Mesendoderm (in vitro differentiated cells): ENCODE measurements at regions not wholly inside any gene's neighbourhood (a gene's known extent, or its start where the extent isn't known, plus 50 kb on each side); places are given as distances from the start of the nearest gene placed in this dataset.

Experiments
- DNase-seq: peaks from one replicate; pipeline ENCODE4 v3.0.0; 2013
- H2AK5ac ChIP-seq: 2 replicates; pipeline ENCODE4 v1.6.1; 2013; ENCODE audit warnings: low read length, inconsistent platforms
- H2BK120ac ChIP-seq: 2 replicates; pipeline ENCODE4 v1.6.1; 2013; ENCODE audit warnings: low read depth, mild to moderate bottlenecking, low read length, moderate library complexity, mixed read lengths
- H2BK15ac ChIP-seq: replicated peaks from 2 replicates; pipeline ENCODE4 v1.6.1; 2013; ENCODE audit warnings: low read depth, mild to moderate bottlenecking, moderate library complexity
- H2BK5ac ChIP-seq: 2 replicates; pipeline ENCODE4 v1.6.1; 2013; ENCODE audit warnings: low read length, inconsistent platforms
- H3K18ac ChIP-seq: 2 replicates; pipeline ENCODE4 v1.6.1; 2013; ENCODE audit warnings: mild to moderate bottlenecking, low read length, mixed read lengths
- H3K23ac ChIP-seq: one replicate; pipeline ENCODE4 v1.6.1; 2013; ENCODE audit warnings: low read length
- H3K27ac ChIP-seq: 2 replicates; pipeline ENCODE4 v1.5.1; 2013; ENCODE audit warnings: low read depth, mild to moderate bottlenecking, inconsistent platforms, low read length, moderate library complexity
- H3K27me3 ChIP-seq: 2 replicates; pipeline ENCODE4 v1.6.1; 2013; ENCODE audit warnings: low read length, control low read depth, mild to moderate bottlenecking, inconsistent platforms; ENCODE audit not compliant: insufficient read depth, poor library complexity
- H3K36me3 ChIP-seq: 2 replicates; pipeline ENCODE4 v1.6.1; 2013; ENCODE audit warnings: low read length, inconsistent platforms; ENCODE audit not compliant: control insufficient read depth, insufficient read depth
- H3K4ac ChIP-seq: one replicate; pipeline ENCODE4 v1.6.1; 2013; ENCODE audit warnings: low read depth, mild to moderate bottlenecking, low read length, moderate library complexity
- H3K4me1 ChIP-seq: 2 replicates; pipeline ENCODE4 v1.6.1; 2013; ENCODE audit warnings: low read depth, low read length, inconsistent platforms; ENCODE audit not compliant: control insufficient read depth
- H3K4me2 ChIP-seq: 2 replicates; pipeline ENCODE4 v1.6.1; 2013; ENCODE audit warnings: low read length
- H3K4me3 ChIP-seq: 2 replicates; pipeline ENCODE4 v1.5.1; 2013; ENCODE audit warnings: mild to moderate bottlenecking, low read length
- H3K56ac ChIP-seq: one replicate; pipeline ENCODE4 v1.6.1; 2013; ENCODE audit warnings: low read length
- H3K79me1 ChIP-seq: 2 replicates; pipeline ENCODE4 v1.6.1; 2013; ENCODE audit warnings: low read length, inconsistent platforms
- H3K79me2 ChIP-seq: 2 replicates; pipeline ENCODE4 v1.6.1; 2013; ENCODE audit warnings: mild to moderate bottlenecking, low read length; ENCODE audit not compliant: control insufficient read depth, insufficient read depth
- H3K9ac ChIP-seq: 2 replicates; pipeline ENCODE4 v1.6.1; 2013; ENCODE audit warnings: low read length, inconsistent platforms
- H4K5ac ChIP-seq: one replicate; pipeline ENCODE4 v1.6.1; 2013; ENCODE audit warnings: low read length
- H4K8ac ChIP-seq: one replicate; pipeline ENCODE4 v1.6.1; 2013; ENCODE audit warnings: low read depth, mild to moderate bottlenecking, control low read depth, low read length, moderate library complexity
- WGBS: extraction: QIAGEN DNeasy Blood & Tissue Kit; methylation state at CpG from one replicate; pipeline ENCODE4 v1.1.7; 2013; ENCODE audit warnings: low lambda C conversion rate, missing lambda C conversion rate; ENCODE audit not compliant: insufficient coverage; ENCODE audit errors: extremely low coverage; 5-methylcytosine and 5-hydroxymethylcytosine counted together

DNA sequence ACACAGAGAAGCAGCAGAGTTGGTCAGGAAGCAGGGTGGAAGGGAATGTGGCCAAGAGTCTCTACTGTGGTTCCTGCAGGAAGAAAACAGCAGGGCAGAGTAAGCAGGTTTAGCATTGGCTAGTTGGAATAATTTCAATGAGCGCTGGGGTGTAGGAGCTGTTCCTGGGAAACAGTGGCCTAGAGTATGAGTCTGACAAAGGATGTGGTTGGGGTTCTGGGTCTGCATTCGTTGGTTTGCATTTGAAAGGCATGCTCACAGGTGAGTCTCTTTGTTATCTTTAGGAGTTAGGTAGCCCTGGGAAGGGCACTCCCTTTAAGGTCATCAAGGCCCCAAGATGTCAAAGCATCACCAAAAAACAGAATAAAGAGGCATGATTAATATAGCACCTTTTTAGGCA, 911.6 kb upstream of the SLC35B3 start:
- H3K79me1 ChIP-seq, result no peaks in the 10 kb centered on the region
- H4K5ac ChIP-seq, result no peak overlapping the region
- no peak overlapping the region for H2BK15ac ChIP-seq
- no peaks in the 10 kb centered on the region for H3K27me3 ChIP-seq
- no peak overlapping the region for H3K4me3 ChIP-seq
- no peaks in the 10 kb centered on the region for H3K79me2 ChIP-seq
- H3K36me3 ChIP-seq, result no peaks in the 10 kb centered on the region
- H3K23ac ChIP-seq, result no peak overlapping the region
- no peak overlapping the region for H3K4me2 ChIP-seq
- no peak overlapping the region for H3K18ac ChIP-seq
- no peak overlapping the region for H3K27ac ChIP-seq
- H3K56ac ChIP-seq, result no peak overlapping the region
- no peak for DNase-seq
- no peak overlapping the region for H3K4ac ChIP-seq
- H2AK5ac ChIP-seq, result no peak overlapping the region
- H3K4me1 ChIP-seq, result no peaks in the 10 kb centered on the region
- no peak overlapping the region for H2BK5ac ChIP-seq
- no CpG with 5 or more reads among the region's 2 CpGs for whole genome bisulfite sequencing
- no peak overlapping the region for H3K9ac ChIP-seq
- H4K8ac ChIP-seq, result no peak overlapping the region
- H2BK120ac ChIP-seq, result no peak overlapping the region

DNA sequence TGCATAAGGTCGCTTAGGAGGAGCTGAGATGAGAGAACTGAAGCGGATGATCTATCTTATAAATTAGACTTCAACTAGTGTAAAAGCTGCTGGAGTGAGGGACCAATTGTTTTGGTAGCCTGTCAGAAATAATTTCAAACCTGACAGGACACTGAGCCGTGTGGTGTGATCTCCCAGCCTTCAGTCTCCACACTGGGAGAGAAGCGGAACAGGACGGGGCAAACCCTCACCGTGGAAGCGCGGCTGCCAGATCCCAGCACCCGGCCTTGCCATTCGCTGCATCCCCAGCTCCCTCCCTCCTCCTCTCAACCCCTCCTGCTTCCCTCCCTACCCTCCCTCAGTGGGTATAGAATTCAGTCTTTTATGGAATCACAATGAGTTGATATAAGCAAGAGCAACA, 900.1 kb upstream of the SLC35B3 start:
- no CpG with 5 or more reads among the region's 10 CpGs for WGBS
- no peak overlapping the region for H3K4me2 ChIP-seq
- no peaks in the 10 kb centered on the region for H3K79me2 ChIP-seq
- H2BK5ac ChIP-seq, result no peak overlapping the region
- no peak overlapping the region for H2AK5ac ChIP-seq
- no peaks in the 10 kb centered on the region for H3K36me3 ChIP-seq
- no peak overlapping the region for H3K27ac ChIP-seq
- H3K4me3 ChIP-seq, result no peak overlapping the region
- no peak for DNase-seq
- H2BK120ac ChIP-seq, result no peak overlapping the region
- no peak overlapping the region for H3K18ac ChIP-seq
- no peak overlapping the region for H4K8ac ChIP-seq
- H2BK15ac ChIP-seq, result no peak overlapping the region
- H4K5ac ChIP-seq, result no peak overlapping the region
- no peaks in the 10 kb centered on the region for H3K27me3 ChIP-seq
- H3K79me1 ChIP-seq, result no peaks in the 10 kb centered on the region
- no peaks in the 10 kb centered on the region for H3K4me1 ChIP-seq
- H3K9ac ChIP-seq, result no peak overlapping the region
- no peak overlapping the region for H3K4ac ChIP-seq
- H3K23ac ChIP-seq, result no peak overlapping the region
- no peak overlapping the region for H3K56ac ChIP-seq

- H3K27me3 ChIP-seq, result no peaks in the 10 kb centered on the region
- H3K79me2 ChIP-seq, result no peaks in the 10 kb centered on the region
- no peak for DNase-seq
- H3K56ac ChIP-seq, result no peak overlapping the region
- H3K18ac ChIP-seq, result no peak overlapping the region
- H4K5ac ChIP-seq, result no peak overlapping the region
- H2BK15ac ChIP-seq, result no peak overlapping the region
- no CpG with 5 or more reads among the region's 3 CpGs for WGBS
- no peaks in the 10 kb centered on the region for H3K36me3 ChIP-seq
- H3K27ac ChIP-seq, result no peak overlapping the region
- H3K4ac ChIP-seq, result no peak overlapping the region
- no peaks in the 10 kb centered on the region for H3K79me1 ChIP-seq
- no peak overlapping the region for H3K4me3 ChIP-seq
- no peak overlapping the region for H2BK120ac ChIP-seq
- H2BK5ac ChIP-seq, result no peak overlapping the region
- no peak overlapping the region for H3K4me2 ChIP-seq
- no peak overlapping the region for H3K23ac ChIP-seq
- H2AK5ac ChIP-seq, result no peak overlapping the region
- no peak overlapping the region for H4K8ac ChIP-seq
- no peak overlapping the region for H3K9ac ChIP-seq
- H3K4me1 ChIP-seq, result no peaks in the 10 kb centered on the region
These were observed 899.6 kb upstream of the SLC35B3 start for GRCh38 chr6:9334979-9335378.

- no peak overlapping the region for H3K23ac ChIP-seq
- no peak overlapping the region for H3K9ac ChIP-seq
- no peak overlapping the region for H3K4me2 ChIP-seq
- no peak overlapping the region for H3K4me3 ChIP-seq
- no peak for DNase-seq
- H3K79me2 ChIP-seq, result no peaks in the 10 kb centered on the region
- H4K5ac ChIP-seq, result no peak overlapping the region
- H2BK5ac ChIP-seq, result no peak overlapping the region
- H3K4ac ChIP-seq, result no peak overlapping the region
- no peak overlapping the region for H4K8ac ChIP-seq
- H3K18ac ChIP-seq, result no peak overlapping the region
- H2BK120ac ChIP-seq, result no peak overlapping the region
- H3K79me1 ChIP-seq, result no peaks in the 10 kb centered on the region
- H3K36me3 ChIP-seq, result no peaks in the 10 kb centered on the region
- no peaks in the 10 kb centered on the region for H3K27me3 ChIP-seq
- no peak overlapping the region for H3K56ac ChIP-seq
- WGBS, result no CpG with 5 or more reads among the region's 2 CpGs
- H2AK5ac ChIP-seq, result no peak overlapping the region
- no peak overlapping the region for H3K27ac ChIP-seq
- H2BK15ac ChIP-seq, result no peak overlapping the region
- H3K4me1 ChIP-seq, result no peaks in the 10 kb centered on the region
These were observed 897.0 kb upstream of the SLC35B3 start for GRCh38 chr6:9332241-9332780.

DNA sequence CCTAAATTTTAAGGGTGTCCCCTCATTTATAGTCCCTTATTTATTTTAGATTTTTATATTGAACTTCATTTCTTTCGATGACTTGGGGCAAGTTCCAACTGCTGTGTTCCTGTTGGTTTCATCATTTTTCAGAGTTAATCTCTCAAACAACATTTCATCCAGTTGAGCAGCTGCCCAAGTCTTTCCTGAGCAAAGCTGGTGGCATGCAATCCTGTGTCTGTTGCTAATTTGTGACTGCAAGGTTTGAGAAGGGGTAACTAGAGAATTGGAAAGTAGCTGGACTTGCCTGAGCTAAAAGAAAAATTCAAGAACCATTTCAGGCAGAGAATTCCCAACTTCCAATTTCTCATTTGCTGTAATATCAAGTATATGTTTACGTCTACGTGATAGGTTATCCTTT, 881.5 kb upstream of the SLC35B3 start:
- H3K23ac ChIP-seq, result no peak overlapping the region
- no peak overlapping the region for H2BK5ac ChIP-seq
- H3K79me2 ChIP-seq, result no peaks in the 10 kb centered on the region
- H3K4me3 ChIP-seq, result no peak overlapping the region
- H3K9ac ChIP-seq, result no peak overlapping the region
- H3K27ac ChIP-seq, result no peak overlapping the region
- no peak overlapping the region for H2BK120ac ChIP-seq
- H3K4me1 ChIP-seq, result no peaks in the 10 kb centered on the region
- H3K4me2 ChIP-seq, result no peak overlapping the region
- no peaks in the 10 kb centered on the region for H3K27me3 ChIP-seq
- H3K4ac ChIP-seq, result no peak overlapping the region
- no peak overlapping the region for H3K56ac ChIP-seq
- no CpG with 5 or more reads among the region's 3 CpGs for WGBS
- H4K5ac ChIP-seq, result no peak overlapping the region
- no peak overlapping the region for H4K8ac ChIP-seq
- H2AK5ac ChIP-seq, result no peak overlapping the region
- no peak overlapping the region for H3K18ac ChIP-seq
- H3K79me1 ChIP-seq, result no peaks in the 10 kb centered on the region
- no peak overlapping the region for H2BK15ac ChIP-seq
- no peaks in the 10 kb centered on the region for H3K36me3 ChIP-seq
- DNase-seq, result no peak

DNA sequence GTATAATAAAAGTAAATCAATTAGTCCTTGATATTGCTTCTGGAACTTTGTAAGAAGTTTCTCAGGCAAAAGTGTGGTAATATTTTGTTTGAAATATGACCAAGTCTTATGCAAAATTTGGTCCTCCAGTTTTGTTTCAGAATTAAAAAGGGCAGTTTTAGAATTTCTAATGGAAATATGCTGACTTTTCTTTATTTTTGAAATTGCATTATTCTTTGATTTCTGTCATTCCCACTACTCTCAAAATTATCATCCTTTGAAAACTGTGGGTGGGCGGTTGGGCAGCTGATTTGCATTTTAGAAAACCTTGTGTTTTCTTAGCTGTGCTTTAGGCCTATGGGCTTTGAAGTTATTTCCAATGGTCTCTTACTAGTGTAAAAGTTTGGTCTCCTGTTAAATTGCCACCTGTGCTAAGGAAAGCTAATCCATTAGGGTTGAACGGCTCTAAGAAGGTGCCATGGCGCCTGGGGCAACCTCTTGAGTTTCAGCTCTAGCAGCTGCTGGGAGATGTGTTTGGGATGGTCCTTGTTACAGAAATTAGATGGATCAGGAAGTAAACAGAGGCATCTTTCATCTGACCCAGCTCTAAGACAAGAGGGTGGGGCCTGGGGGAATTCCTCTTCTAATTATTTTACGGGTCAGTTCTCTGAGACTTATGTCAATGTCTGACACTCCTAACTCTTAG, 880.8 kb upstream of the SLC35B3 start:
- no peak overlapping the region for H3K4me2 ChIP-seq
- no peak overlapping the region for H2BK5ac ChIP-seq
- no peak overlapping the region for H3K27ac ChIP-seq
- no peak overlapping the region for H2BK15ac ChIP-seq
- no peaks in the 10 kb centered on the region for H3K79me2 ChIP-seq
- no peak overlapping the region for H3K4me3 ChIP-seq
- H3K36me3 ChIP-seq, result no peaks in the 10 kb centered on the region
- H2AK5ac ChIP-seq, result no peak overlapping the region
- no peaks in the 10 kb centered on the region for H3K27me3 ChIP-seq
- WGBS, result no CpG with 5 or more reads among the region's 4 CpGs
- no peak overlapping the region for H3K56ac ChIP-seq
- no peak overlapping the region for H3K9ac ChIP-seq
- no peak overlapping the region for H4K5ac ChIP-seq
- H3K79me1 ChIP-seq, result no peaks in the 10 kb centered on the region
- no peak overlapping the region for H3K4ac ChIP-seq
- no peaks in the 10 kb centered on the region for H3K4me1 ChIP-seq
- H2BK120ac ChIP-seq, result no peak overlapping the region
- no peak overlapping the region for H3K23ac ChIP-seq
- no peak overlapping the region for H4K8ac ChIP-seq
- no peak for DNase-seq
- H3K18ac ChIP-seq, result no peak overlapping the region
